GM21515 (cell line): ENCODE measurements at regions not wholly inside any gene's neighbourhood (a gene's known extent, or its start where the extent isn't known, plus 50 kb on each side); places are given as distances from the start of the nearest gene placed in this dataset.
"Not testable (repeated sequence)": the region's sequence is repeated elsewhere in the genome, so short reads cannot be mapped to it uniquely, and the experiment has no call there.

ENCODE experiments used
- ATAC-seq: cut with Tn5 transposase; IDR thresholded peaks from one replicate; pipeline ENCODE4 v1.9.1; 2021; ENCODE audit not compliant: unreplicated experiment

GRCh38 chr13:65336916-65337315, 1893.2 kb downstream of the PCDH9 start:
- no peak for ATAC-seq

- no peak for ATAC-seq
Observed at GRCh38 chr13:65336087-65336749, 1893.9 kb downstream of the PCDH9 start.

GRCh38 chr13:65330691-65331090, 1899.4 kb downstream of the PCDH9 start:
- ATAC-seq: no peak

GRCh38 chr13:65330287-65330686, 1899.8 kb downstream of the PCDH9 start:
- ATAC-seq: no peak

GRCh38 chr13:65323192-65323591, 1906.9 kb downstream of the PCDH9 start:
- not testable (repeated sequence) for ATAC-seq

GRCh38 chr13:65321423-65321822, 1908.7 kb downstream of the PCDH9 start:
- not testable (repeated sequence) for ATAC-seq

GRCh38 chr13:65314008-65314407, 1916.1 kb downstream of the PCDH9 start:
- ATAC-seq: no peak

- no peak for ATAC-seq
Observed at GRCh38 chr13:65310663-65311328, 1919.3 kb downstream of the PCDH9 start.

GRCh38 chr13:65309906-65310305, 1920.2 kb downstream of the PCDH9 start:
- no peak for ATAC-seq

- not testable (repeated sequence) for ATAC-seq
Observed at GRCh38 chr13:65308729-65309128, 1921.4 kb downstream of the PCDH9 start.

- no peak for ATAC-seq
Observed at GRCh38 chr13:65307056-65307455, 1923.1 kb downstream of the PCDH9 start.

GRCh38 chr13:65302691-65303090, 1927.4 kb downstream of the PCDH9 start:
- ATAC-seq: no peak

- no peak for ATAC-seq
Observed at GRCh38 chr13:65301506-65301905, 1928.6 kb downstream of the PCDH9 start.

- ATAC-seq: no peak
Observed at GRCh38 chr13:65300220-65300619, 1929.9 kb downstream of the PCDH9 start.

- ATAC-seq: no peak
Observed at GRCh38 chr13:65293530-65294198, 1936.5 kb downstream of the PCDH9 start.

- no peak for ATAC-seq
Observed at GRCh38 chr13:65292488-65292901, 1937.6 kb downstream of the PCDH9 start.

GRCh38 chr13:65287405-65287804, 1942.7 kb downstream of the PCDH9 start:
- no peak for ATAC-seq

- ATAC-seq: no peak
Observed at GRCh38 chr13:65275838-65276630, 1954.1 kb downstream of the PCDH9 start.

- ATAC-seq: no peak
Observed at GRCh38 chr13:65275108-65275507, 1955.0 kb downstream of the PCDH9 start.

GRCh38 chr13:65273811-65274420, 1956.2 kb downstream of the PCDH9 start:
- ATAC-seq: not testable (repeated sequence)

- ATAC-seq: no peak
Observed at GRCh38 chr13:65268009-65268408, 1962.1 kb downstream of the PCDH9 start.
